Chondrocyte (in vitro differentiated cells): ENCODE measurements at regions not wholly inside any gene's neighbourhood (a gene's known extent, or its start where the extent isn't known, plus 50 kb on each side); places are given as distances from the start of the nearest gene placed in this dataset.

Experiments used
- DNase-seq: peaks from one replicate; pipeline ENCODE4 v3.0.0; 2021; ENCODE audit warnings: mixed read lengths, low spot score
- H3K27ac Mint-ChIP-seq: one replicate; pipeline ENCODE4 v1.8.0; 2021; ENCODE audit warnings: mild to moderate bottlenecking, moderate library complexity, mixed read lengths; ENCODE audit not compliant: unreplicated experiment
- H3K27me3 Mint-ChIP-seq: 2 replicates; pipeline ENCODE4 v1.8.0; 2021; ENCODE audit warnings: low read depth, mixed read lengths
- H3K36me3 Mint-ChIP-seq: 2 replicates; pipeline ENCODE4 v1.8.0; 2021; ENCODE audit warnings: low read depth, mixed read lengths
- H3K4me1 Mint-ChIP-seq: 2 replicates; pipeline ENCODE4 v1.8.0; 2021; ENCODE audit warnings: low read depth, mild to moderate bottlenecking, mixed read lengths
- H3K4me3 Mint-ChIP-seq: one replicate; pipeline ENCODE4 v1.8.0; 2021; ENCODE audit warnings: mild to moderate bottlenecking, moderate library complexity, mixed read lengths; ENCODE audit not compliant: unreplicated experiment
- H3K9me3 Mint-ChIP-seq: 2 replicates; pipeline ENCODE4 v1.8.0; 2021; ENCODE audit warnings: low read depth, mixed read lengths
- CTCF ChIP-seq: fragments of 200-600 bp; sonication (generic); IDR thresholded peaks from 2 replicates; pipeline ENCODE4 v1.5.0; 2021; ENCODE audit warnings: antibody characterized with exemption, mild to moderate bottlenecking, moderate library complexity

GRCh38 chr1:199751506-199751905 lies 276.0 kb upstream of the NR5A2 start:
- DNase-seq, result no peak
- no peaks in the 10 kb centered on the region for H3K36me3 Mint-ChIP-seq
- TF ChIP-seq CTCF, result no peak
- peaks cover 11% of the 10 kb centered on the region for H3K9me3 Mint-ChIP-seq
- H3K4me3 Mint-ChIP-seq, result no peak overlapping the region
- H3K4me1 Mint-ChIP-seq, result peaks cover 6% of the 10 kb centered on the region
- no peak overlapping the region for H3K27ac Mint-ChIP-seq
- H3K27me3 Mint-ChIP-seq, result peaks cover 25% of the 10 kb centered on the region

GRCh38 chr1:199751962-199752687 lies 275.4 kb upstream of the NR5A2 start:
- Mint-ChIP-seq H3K9me3 (peaks cover 11% of the 10 kb centered on the region), H3K4me1 (peaks cover 6% of the 10 kb centered on the region), H3K27ac (no peak overlapping the region), H3K27me3 (peaks cover 26% of the 10 kb centered on the region), H3K4me3 (no peak overlapping the region), H3K36me3 (no peaks in the 10 kb centered on the region)
- no peak for TF ChIP-seq CTCF
- no peak for DNase-seq

- Mint-ChIP-seq H3K9me3 (peaks cover 11% of the 10 kb centered on the region), H3K36me3 (no peaks in the 10 kb centered on the region), H3K27ac (no peak overlapping the region), H3K4me1 (peaks cover 6% of the 10 kb centered on the region), H3K4me3 (no peak overlapping the region), H3K27me3 (peaks cover 27% of the 10 kb centered on the region)
- no peak for TF ChIP-seq CTCF
- no peak for DNase-seq
These were observed 274.9 kb upstream of the NR5A2 start for GRCh38 chr1:199752688-199753027.

GRCh38 chr1:199753513-199753912 lies 274.0 kb upstream of the NR5A2 start:
- Mint-ChIP-seq H3K9me3 (peaks cover 11% of the 10 kb centered on the region), H3K4me1 (no peaks in the 10 kb centered on the region), H3K27me3 (peaks cover 24% of the 10 kb centered on the region), H3K36me3 (no peaks in the 10 kb centered on the region), H3K27ac (no peak overlapping the region), H3K4me3 (no peak overlapping the region)
- no peak for TF ChIP-seq CTCF
- no peak for DNase-seq

GRCh38 chr1:199756066-199756465 lies 271.4 kb upstream of the NR5A2 start:
- Mint-ChIP-seq H3K4me3 (no peak overlapping the region), H3K9me3 (peaks cover 11% of the 10 kb centered on the region), H3K27ac (no peak overlapping the region), H3K4me1 (no peaks in the 10 kb centered on the region), H3K27me3 (peaks cover 27% of the 10 kb centered on the region), H3K36me3 (no peaks in the 10 kb centered on the region)
- no peak for DNase-seq
- no peak for TF ChIP-seq CTCF
